Gastrocnemius medialis (tissue), 4 donors: ENCODE measurements at regions not wholly inside any gene's neighbourhood (a gene's known extent, or its start where the extent isn't known, plus 50 kb on each side); places are given as distances from the start of the nearest gene placed in this dataset.

ENCODE experiments used
- POLR2A ChIP-seq, 2 donors: fragments of 450-650 bp; IDR thresholded peaks; one replicate each; pipeline ENCODE4 v1.6.1; 2017; ENCODE audit warnings: antibody characterized with exemption in 2 of 2, mild to moderate bottlenecking in 2 of 2, moderate library complexity in 2 of 2
- TF ChIP-seq, protein P1 (sequence below), 5 experiments: fragments of 450-650 bp in 3 of 5; fragments of 200-600 bp in 2 of 5; sonication (generic) in 2 of 5; IDR thresholded peaks in 4 of 5; conservative IDR thresholded peaks in 1 of 5; 1 replicate in 4 of 5; 2 replicates in 1 of 5; pipeline ENCODE4 v1.5.1; 2016 to 2019; ENCODE audit warnings: antibody characterized with exemption in 5 of 5, mild to moderate bottlenecking in 3 of 5, moderate library complexity in 3 of 5

DNA sequence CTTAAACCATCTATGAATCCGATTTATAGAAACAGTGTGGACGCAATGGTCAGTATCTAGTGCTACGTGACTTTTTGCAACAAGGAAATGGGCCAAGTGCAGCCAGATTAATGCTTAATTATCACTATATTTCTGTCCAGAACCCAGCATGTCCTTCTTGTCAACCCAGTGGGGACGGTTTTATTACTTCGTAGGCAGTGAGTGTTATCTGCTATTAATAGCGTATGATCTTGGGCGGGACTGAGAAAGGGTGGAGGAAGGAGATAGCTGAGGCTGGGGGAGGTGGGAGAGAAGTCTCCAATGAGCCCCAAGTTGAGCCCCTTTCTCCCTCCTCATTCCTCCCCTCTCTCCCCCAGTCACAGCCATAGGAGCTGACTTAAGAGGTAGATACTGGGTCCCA lies 59.7 kb upstream of the FAM222A start:
- TF ChIP-seq, protein P1, sequence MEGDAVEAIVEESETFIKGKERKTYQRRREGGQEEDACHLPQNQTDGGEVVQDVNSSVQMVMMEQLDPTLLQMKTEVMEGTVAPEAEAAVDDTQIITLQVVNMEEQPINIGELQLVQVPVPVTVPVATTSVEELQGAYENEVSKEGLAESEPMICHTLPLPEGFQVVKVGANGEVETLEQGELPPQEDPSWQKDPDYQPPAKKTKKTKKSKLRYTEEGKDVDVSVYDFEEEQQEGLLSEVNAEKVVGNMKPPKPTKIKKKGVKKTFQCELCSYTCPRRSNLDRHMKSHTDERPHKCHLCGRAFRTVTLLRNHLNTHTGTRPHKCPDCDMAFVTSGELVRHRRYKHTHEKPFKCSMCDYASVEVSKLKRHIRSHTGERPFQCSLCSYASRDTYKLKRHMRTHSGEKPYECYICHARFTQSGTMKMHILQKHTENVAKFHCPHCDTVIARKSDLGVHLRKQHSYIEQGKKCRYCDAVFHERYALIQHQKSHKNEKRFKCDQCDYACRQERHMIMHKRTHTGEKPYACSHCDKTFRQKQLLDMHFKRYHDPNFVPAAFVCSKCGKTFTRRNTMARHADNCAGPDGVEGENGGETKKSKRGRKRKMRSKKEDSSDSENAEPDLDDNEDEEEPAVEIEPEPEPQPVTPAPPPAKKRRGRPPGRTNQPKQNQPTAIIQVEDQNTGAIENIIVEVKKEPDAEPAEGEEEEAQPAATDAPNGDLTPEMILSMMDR (IDR thresholded peaks at IDR 0.05 in 4 of 5, conservative IDR thresholded peaks at IDR 0.05 in 1 of 5) = no peak
- TF ChIP-seq POLR2A (IDR thresholded peaks at IDR 0.05) = no peak
